ENCODE measurements at regions not wholly inside any gene's neighbourhood (a gene's known extent, or its start where the extent isn't known, plus 50 kb on each side); places are given as distances from the start of the nearest gene placed in this dataset.

- no peak for TF ChIP-seq CTCF (IDR thresholded peaks at IDR 0.05 in 4 of 5, conservative IDR thresholded peaks at IDR 0.05 in 1 of 5)
- no peak for TF ChIP-seq POLR2A (IDR thresholded peaks at IDR 0.05)
These were observed 295.0 kb upstream of the PRDM1 start for GRCh38 chr6:105791179-105791578.

Data from gastrocnemius medialis (tissue), 4 donors.